ENCODE measurements at regions not wholly inside any gene's neighbourhood (a gene's known extent, or its start where the extent isn't known, plus 50 kb on each side); places are given as distances from the start of the nearest gene placed in this dataset.
"Not testable (repeated sequence)": the region's sequence is repeated elsewhere in the genome, so short reads cannot be mapped to it uniquely, and the experiment has no call there.

- TF ChIP-seq E2F5 (CRISPR knock-in tag; IDR thresholded peaks at IDR 0.05); ZNF384 (IDR thresholded peaks at IDR 0.05; ENCODE audit: low read depth, low read length); DPF2 (IDR thresholded peaks at IDR 0.05); TCF7L2 (IDR thresholded peaks at IDR 0.05; ENCODE audit: low read depth, low read length); CHD1 (IDR thresholded peaks at IDR 0.05; ENCODE audit: low read length): not testable (repeated sequence)
- TF ChIP-seq, protein P1, sequence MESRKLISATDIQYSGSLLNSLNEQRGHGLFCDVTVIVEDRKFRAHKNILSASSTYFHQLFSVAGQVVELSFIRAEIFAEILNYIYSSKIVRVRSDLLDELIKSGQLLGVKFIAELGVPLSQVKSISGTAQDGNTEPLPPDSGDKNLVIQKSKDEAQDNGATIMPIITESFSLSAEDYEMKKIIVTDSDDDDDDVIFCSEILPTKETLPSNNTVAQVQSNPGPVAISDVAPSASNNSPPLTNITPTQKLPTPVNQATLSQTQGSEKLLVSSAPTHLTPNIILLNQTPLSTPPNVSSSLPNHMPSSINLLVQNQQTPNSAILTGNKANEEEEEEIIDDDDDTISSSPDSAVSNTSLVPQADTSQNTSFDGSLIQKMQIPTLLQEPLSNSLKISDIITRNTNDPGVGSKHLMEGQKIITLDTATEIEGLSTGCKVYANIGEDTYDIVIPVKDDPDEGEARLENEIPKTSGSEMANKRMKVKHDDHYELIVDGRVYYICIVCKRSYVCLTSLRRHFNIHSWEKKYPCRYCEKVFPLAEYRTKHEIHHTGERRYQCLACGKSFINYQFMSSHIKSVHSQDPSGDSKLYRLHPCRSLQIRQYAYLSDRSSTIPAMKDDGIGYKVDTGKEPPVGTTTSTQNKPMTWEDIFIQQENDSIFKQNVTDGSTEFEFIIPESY (CRISPR knock-in tag; IDR thresholded peaks at IDR 0.05) = not testable (repeated sequence)
Observed at GRCh38 chr6:115589072-115589471, 471.6 kb downstream of the FRK start.

Measured in K562 (cell line).